ENCODE measurements at regions not wholly inside any gene's neighbourhood (a gene's known extent, or its start where the extent isn't known, plus 50 kb on each side); places are given as distances from the start of the nearest gene placed in this dataset.

GRCh38 chr3:76410762-76411281 lies 625.5 kb upstream of the ZNF717 start (continued):
- TF ChIP-seq, protein P1, sequence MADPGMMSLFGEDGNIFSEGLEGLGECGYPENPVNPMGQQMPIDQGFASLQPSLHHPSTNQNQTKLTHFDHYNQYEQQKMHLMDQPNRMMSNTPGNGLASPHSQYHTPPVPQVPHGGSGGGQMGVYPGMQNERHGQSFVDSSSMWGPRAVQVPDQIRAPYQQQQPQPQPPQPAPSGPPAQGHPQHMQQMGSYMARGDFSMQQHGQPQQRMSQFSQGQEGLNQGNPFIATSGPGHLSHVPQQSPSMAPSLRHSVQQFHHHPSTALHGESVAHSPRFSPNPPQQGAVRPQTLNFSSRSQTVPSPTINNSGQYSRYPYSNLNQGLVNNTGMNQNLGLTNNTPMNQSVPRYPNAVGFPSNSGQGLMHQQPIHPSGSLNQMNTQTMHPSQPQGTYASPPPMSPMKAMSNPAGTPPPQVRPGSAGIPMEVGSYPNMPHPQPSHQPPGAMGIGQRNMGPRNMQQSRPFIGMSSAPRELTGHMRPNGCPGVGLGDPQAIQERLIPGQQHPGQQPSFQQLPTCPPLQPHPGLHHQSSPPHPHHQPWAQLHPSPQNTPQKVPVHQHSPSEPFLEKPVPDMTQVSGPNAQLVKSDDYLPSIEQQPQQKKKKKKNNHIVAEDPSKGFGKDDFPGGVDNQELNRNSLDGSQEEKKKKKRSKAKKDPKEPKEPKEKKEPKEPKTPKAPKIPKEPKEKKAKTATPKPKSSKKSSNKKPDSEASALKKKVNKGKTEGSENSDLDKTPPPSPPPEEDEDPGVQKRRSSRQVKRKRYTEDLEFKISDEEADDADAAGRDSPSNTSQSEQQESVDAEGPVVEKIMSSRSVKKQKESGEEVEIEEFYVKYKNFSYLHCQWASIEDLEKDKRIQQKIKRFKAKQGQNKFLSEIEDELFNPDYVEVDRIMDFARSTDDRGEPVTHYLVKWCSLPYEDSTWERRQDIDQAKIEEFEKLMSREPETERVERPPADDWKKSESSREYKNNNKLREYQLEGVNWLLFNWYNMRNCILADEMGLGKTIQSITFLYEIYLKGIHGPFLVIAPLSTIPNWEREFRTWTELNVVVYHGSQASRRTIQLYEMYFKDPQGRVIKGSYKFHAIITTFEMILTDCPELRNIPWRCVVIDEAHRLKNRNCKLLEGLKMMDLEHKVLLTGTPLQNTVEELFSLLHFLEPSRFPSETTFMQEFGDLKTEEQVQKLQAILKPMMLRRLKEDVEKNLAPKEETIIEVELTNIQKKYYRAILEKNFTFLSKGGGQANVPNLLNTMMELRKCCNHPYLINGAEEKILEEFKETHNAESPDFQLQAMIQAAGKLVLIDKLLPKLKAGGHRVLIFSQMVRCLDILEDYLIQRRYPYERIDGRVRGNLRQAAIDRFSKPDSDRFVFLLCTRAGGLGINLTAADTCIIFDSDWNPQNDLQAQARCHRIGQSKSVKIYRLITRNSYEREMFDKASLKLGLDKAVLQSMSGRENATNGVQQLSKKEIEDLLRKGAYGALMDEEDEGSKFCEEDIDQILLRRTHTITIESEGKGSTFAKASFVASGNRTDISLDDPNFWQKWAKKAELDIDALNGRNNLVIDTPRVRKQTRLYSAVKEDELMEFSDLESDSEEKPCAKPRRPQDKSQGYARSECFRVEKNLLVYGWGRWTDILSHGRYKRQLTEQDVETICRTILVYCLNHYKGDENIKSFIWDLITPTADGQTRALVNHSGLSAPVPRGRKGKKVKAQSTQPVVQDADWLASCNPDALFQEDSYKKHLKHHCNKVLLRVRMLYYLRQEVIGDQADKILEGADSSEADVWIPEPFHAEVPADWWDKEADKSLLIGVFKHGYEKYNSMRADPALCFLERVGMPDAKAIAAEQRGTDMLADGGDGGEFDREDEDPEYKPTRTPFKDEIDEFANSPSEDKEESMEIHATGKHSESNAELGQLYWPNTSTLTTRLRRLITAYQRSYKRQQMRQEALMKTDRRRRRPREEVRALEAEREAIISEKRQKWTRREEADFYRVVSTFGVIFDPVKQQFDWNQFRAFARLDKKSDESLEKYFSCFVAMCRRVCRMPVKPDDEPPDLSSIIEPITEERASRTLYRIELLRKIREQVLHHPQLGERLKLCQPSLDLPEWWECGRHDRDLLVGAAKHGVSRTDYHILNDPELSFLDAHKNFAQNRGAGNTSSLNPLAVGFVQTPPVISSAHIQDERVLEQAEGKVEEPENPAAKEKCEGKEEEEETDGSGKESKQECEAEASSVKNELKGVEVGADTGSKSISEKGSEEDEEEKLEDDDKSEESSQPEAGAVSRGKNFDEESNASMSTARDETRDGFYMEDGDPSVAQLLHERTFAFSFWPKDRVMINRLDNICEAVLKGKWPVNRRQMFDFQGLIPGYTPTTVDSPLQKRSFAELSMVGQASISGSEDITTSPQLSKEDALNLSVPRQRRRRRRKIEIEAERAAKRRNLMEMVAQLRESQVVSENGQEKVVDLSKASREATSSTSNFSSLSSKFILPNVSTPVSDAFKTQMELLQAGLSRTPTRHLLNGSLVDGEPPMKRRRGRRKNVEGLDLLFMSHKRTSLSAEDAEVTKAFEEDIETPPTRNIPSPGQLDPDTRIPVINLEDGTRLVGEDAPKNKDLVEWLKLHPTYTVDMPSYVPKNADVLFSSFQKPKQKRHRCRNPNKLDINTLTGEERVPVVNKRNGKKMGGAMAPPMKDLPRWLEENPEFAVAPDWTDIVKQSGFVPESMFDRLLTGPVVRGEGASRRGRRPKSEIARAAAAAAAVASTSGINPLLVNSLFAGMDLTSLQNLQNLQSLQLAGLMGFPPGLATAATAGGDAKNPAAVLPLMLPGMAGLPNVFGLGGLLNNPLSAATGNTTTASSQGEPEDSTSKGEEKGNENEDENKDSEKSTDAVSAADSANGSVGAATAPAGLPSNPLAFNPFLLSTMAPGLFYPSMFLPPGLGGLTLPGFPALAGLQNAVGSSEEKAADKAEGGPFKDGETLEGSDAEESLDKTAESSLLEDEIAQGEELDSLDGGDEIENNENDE (IDR thresholded peaks at IDR 0.05; ENCODE audit: insufficient replicate concordance, low read length): no peak
- TF ChIP-seq PHF8 (conservative IDR thresholded peaks at IDR 0.05; ENCODE audit: low read depth, low read length): no peak
- no peak for TF ChIP-seq SUZ12 (IDR thresholded peaks at IDR 0.05; ENCODE audit: low read length)
- TF ChIP-seq RFX5 (IDR thresholded peaks at IDR 0.05; ENCODE audit: borderline replicate concordance, low read depth, low read length): no peak
- TF ChIP-seq JUN (IDR thresholded peaks at IDR 0.05; ENCODE audit: low read depth, low read length): no peak
- TF ChIP-seq NRF1 (IDR thresholded peaks at IDR 0.05; ENCODE audit: low read depth, low read length): no peak
- no peak for TF ChIP-seq HDAC2 (IDR thresholded peaks at IDR 0.05; ENCODE audit: borderline replicate concordance in 1 of 2, low read depth in 2 of 2, low read length in 2 of 2)

All from H1 (cell line).